ENCODE measurements at regions not wholly inside any gene's neighbourhood (a gene's known extent, or its start where the extent isn't known, plus 50 kb on each side); places are given as distances from the start of the nearest gene placed in this dataset.
A peak's percentile ranks its signal among the peaks of the same experiment; 100 is the strongest.
"Not testable (repeated sequence)": the region's sequence is repeated elsewhere in the genome, so short reads cannot be mapped to it uniquely, and the experiment has no call there.

DNA sequence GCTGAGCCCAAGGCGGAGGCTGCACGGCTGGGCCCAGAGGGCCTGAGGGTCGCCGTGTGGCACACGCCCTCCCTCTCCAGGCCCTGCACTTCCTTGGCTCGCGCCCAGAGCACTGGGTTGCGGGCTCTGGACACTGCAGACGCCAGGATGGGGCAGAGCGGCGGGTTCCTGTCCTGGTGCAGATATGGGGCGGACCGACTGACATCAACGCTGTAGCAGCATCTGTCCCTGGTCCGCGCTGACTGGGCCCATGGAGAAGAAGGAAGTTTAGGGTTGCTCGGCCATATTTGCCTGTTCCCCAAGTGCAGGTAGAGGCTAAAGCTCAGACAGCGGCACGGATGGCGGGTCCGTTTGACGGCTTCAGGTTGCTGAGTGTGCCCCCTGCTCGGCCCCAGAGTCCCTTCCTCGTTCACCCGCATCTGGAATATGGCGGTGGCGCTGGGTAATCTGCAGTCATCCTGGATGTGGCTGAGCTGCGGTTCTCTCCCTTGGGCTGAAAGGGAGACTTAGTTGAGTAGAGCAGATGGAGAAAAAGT, 116.1 kb downstream of the OR13A1 start:
- no peak for DNase-seq

DNA sequence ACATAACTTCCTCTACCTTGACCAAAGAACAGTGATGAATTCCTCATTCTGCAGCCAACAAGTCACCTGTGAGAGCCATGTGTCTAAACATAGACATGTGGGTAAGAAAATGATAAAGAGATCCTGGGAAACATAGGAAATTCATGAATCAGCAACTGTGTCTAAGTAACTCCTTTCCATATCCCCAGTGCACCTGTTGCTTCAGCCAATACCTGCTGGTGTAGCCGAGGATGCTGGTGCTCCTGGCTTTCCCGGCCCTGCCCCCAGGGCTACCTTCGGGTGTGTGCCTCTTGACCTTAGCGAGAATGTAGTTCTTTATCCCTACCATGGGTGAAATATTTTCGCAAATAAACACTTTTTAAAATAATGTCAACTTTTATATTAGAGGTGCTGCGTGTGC, 114.1 kb downstream of the OR13A1 start:
- DNase-seq = no peak

DNA sequence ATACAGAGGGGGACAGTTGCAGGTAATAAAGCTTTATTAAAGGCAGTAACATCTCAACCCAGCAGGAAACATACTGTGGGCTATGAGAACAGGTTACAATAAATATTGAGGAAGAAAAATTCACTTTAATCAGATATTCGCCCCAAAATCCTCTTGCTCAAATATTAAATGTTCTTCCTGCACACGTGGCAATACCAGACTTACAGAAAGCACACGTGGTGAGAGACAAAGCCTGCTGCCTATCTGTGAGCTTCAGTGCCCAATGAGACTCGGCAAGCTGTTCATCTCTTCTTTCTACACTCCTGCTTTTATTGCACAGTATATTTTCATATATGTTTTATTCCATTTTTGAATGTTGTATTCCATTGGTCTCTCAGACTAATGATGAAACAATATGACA, 113.2 kb downstream of the OR13A1 start:
- no peak for DNase-seq

DNA sequence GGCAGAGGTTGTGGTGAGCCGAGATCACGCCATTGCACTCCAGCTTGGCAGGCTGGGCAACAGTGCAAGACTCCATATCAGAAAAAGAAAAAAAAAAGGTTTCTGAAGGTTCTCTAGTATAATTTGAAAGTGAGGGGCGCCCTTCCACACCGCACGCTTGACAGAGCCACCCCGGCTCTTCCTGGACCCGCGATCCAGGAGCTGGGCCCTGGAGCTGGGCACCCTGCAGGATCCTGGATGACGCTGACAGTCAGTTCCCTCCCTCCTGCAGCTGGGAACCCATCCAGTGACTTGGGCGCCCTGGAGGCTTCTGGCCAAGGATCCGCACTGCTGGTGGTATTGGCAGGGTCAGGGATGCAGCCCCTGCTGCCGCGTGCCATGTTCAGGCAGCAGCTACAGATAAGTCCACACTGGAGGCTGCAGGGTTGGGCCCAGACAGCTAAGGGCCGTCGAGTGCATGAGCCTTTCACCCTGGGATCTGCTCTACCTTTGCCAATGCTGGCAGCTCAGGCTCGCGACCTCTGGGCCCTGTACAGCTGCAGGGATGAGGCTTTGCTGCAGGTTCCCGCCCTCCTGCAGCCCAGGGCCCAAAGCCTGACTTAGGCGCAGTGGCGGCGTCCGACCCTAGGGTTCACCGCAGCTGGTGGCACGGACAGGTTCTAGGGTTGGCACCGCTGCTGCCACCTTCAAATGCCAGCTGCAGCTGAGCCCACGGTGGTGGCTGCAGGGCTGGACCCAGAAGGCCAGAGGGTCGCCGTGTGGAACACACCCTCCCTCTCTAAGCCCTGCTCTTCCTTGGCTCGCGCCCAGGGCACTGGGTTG, 110.2 kb downstream of the OR13A1 start:
- DNase-seq = no peak

DNA sequence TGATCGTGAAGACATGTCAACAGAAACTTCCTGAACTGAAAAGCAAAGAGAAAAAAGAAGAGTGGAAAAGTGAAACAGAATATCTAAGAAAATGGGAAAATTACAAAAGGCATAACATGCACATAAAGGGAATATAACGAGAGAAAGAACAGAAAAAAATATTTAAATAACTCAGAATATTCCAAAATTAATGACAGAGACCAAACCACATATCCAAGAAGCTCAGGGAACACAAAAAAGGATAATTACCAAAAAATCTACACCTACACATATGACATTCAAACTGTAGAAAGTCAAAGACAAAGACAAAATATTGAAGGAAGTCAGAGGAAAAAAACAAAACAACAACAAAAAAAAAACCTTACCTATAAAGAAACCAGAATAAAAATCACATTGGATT, 105.5 kb downstream of the OR13A1 start:
- no peak for DNase-seq

DNA sequence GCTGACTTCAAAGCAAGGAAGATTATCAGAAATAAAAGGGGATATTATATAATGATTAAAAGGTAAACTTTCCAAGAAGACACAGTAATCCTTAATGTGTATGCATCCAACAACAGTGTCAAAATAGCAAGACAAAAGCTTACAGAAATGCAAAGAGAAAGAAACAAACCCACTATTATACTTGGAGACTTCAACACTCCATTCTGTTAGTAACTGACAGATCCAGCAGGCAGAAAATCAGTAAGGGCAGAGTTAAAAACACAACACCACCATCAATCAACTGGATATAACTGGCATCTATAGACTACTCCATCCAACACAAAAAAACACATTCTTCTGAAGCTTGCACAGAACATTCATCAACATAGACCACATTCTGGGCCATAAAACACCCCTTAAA, 103.8 kb downstream of the OR13A1 start:
- DNase-seq = no peak

DNA sequence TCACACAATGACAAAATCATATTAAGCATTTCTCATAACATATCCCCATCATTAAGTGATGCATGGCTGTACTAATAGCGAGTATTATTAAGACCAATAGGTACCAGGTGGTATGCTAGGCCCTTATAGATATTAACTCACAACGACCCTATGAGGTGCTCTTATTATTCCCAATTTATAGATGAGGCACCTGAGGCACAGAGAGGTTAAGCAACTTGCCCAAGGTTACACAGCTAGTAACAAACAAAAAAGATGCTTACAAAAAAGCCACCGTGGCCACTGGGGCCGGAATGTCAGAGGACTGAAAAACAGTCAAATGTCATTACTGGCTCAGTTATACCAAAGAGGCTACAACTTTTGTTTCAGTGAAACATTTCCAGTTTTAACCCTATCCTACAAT, 96.0 kb downstream of the OR13A1 start:
- no peak for DNase-seq

DNA sequence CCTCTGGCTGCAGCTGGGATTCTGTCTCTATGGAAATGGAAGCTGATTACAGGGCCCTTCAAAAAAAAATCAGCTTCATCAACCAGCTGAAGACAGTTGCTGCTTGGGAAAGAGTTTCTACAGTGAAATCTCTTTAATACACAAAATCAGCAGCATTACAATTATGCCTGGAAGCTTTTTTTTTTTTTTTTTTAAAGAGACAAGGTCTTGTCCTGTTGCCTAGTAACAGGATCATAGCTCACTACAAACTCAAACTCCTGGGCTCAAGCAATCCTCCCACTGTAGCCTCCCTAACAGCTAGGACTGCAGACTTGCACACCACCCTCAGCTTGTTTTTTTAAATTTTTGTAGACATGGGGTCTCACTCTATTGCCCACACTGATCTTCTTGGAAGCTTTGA, 94.5 kb downstream of the OR13A1 start:
- DNase-seq = no peak

DNA sequence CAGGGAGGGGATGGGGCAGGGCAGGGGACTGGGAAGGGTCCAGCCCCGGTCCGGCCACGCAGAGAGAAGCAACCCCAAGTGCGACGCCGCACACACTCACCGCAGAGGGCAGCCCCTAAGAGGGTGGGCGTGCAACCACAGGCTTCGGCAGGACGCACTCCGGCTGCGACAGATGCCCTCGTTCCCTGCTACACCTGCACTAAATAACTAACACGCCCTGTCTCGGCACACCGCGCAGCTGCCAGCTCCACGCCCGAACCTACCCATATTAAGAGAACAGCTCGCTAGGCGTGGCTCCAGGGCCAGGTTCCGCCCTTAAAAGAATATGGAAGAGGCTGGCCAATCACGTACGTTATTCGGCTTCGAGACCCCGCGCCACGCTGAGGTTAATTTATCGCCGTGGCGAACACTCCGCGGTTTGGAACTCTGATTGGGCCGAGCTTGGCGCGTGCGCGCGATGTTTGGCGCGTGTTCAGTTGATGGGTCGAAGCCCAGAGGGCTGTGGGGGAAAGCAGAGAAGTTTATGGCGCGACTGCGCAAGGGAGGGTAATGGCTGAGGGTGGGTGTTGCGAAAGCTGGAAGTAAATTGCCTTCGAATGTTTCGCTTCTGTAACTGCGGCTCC, 91.1 kb downstream of the OR13A1 start:
- DNase-seq = no peak

DNA sequence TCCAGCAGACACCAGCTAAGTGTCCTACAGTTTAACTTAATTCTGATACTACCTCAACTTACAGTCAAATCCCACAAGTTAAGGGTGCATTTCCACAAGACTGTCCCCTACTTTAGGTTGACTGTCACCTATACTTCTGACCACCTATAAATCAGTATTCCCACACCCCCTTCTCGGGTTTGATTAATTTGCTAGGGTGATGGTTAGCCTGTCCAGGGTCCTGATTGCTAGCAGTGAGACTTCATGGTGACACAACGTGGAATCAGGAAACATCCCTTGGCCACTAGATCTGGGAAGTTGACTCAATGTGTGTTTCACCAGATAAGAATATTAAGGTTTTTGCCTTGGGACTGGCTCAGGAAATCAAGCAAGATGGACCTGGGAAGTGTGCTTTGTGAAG, 88.4 kb downstream of the OR13A1 start:
- DNase-seq = no peak

DNA sequence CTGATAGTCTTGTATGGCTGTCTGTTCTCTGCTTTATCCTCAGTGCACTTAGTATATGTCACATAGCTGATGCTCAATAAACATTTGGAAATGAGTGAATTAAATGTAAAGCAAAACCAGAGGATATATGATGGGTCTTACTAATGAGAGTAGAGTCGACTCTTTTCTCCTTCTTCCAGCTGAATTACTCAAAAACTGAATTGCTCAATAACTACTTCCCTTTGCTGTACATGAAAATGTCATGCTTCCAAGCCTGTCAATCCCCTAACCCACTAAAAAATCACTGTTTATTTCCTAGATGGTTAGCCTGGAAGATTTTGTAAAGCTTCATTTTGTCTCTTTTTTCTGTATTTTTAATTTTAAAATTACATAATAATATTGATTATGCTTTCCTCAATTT, 88.0 kb downstream of the OR13A1 start:
- DNase-seq = no peak

DNA sequence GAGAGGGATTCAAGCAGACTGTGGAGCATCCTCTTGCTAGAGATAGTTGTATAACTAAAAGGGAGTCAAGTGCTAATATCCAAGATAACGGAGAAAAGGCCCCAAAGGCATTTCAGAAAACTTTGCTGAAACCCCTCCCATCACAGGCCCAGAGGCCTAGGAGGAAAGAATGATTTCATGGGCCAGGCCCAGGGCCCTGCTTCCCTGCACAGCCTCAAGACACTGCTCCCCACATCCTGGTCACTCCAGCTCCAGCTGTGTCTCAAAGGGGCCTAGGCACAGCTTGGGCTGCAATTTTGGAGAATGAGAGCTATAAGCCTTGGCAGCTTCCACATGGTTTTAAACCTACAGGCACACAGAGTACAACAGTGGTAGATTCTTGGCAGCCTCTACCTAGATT, 85.6 kb downstream of the OR13A1 start:
- no peak for DNase-seq

DNA sequence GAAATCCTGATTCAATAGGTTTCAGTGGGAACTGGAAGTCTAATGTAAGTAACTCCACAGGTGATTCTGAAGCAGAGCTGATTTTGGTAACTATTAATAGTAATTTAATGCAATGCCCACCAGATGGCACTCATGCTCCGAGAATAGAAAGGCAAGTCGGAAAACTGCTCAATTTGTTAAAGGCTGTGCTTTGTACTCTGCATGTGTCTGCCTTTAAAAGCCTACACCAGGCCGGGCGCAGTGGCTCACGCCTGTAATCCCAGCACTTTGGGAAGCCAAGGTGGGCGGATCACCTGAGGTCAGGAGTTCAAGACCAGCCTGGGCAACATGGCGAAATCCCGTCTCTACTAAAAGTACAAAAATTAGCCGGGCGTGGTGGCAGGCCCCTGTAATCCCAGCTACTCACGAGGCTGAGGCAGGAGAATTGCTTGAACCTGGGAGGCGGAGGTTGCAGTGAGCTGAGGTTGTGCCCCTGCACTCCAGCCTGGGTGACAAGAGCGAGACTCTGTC, 80.1 kb downstream of the OR13A1 start:
- DNase-seq = peak; percentile 10

DNA sequence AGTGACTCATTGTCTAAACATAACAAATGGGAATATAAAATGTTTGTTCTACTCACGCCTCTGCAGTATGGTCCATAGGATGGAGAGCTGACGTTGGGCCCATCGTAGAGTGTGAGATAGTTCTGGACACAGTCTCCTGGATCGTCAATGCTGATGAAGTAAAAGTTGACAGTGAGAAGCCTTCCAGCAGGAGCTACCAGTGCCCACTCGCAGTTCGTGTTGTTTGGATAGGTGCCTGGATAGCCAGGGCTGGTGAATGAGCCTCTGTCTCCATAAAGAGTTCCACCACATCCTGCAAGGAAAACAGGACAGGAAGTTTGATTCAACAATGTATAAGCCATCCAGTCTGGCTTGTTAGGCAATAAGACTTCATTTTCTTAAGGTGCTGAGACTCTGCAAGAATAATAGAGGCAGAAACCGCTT, 79.6 kb downstream of the OR13A1 start:
- no peak for DNase-seq

DNA sequence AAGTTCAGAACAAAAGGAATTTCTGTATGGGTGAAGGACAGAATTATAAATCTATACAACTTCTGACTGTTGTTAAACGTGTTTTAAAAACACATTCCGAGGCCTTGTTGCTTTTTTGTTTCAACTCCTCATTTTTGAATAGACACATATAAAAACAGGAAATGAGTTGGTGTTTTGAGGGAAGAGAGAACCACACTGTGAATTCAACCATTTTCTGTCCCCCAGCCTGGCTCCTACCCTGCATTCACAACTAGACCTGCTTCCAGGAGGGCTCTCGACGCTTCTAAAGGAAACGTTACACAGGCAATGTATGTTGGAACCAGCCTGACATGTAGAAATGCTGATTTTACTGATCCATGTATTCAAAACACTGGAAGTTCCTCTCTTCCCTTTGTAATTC, 76.5 kb downstream of the OR13A1 start:
- no peak for DNase-seq

DNA sequence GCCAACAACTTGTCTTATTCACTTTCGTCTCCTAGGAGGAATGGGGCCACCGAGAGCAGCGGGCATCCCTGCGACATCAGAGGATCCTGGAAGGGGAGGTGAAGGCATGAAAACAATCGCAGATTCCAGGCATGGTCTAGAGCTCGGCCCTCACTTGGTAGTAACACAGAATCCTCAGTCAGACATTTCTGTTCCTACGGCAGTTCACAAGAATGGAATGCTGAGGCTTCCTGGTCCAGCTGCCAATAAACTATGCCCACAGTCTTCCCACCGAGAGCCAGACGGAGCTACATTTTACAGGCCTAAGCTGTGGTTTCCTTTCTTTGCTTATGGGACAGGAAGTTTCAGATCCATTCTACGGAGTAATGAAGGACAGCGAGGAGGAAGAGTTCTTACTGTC, 75.8 kb downstream of the OR13A1 start:
- DNase-seq = no peak

DNA sequence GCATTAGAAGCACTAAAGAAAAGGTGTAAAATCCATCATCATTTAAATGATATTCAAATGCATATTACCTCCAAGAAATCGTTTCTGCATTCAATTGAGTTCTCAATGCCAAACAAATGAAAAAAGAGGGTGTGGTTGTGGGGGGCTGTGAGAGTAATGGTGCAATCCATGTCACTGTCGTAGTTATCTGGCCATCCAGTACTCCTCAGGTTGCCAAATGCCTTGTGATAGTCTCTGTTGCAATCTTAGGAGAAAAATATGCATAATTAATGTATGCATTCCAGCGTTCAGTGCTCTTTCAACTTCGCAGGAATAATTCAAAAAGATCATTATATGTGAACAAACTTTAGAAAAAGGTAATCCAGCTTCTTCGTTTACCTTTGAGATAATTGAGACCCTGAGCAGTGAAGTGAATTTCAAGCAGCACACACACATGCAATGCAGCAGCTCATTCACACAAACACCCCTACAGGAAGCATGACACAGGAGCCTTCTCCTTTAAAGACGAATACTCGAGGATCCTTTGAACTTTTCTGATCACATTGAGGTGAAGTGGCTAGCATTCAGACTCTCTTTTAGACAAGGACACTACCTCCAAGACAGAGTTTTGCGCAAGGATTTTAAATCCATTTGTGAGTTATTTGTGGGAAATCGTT, 73.4 kb downstream of the OR13A1 start:
- DNase-seq = no peak

DNA sequence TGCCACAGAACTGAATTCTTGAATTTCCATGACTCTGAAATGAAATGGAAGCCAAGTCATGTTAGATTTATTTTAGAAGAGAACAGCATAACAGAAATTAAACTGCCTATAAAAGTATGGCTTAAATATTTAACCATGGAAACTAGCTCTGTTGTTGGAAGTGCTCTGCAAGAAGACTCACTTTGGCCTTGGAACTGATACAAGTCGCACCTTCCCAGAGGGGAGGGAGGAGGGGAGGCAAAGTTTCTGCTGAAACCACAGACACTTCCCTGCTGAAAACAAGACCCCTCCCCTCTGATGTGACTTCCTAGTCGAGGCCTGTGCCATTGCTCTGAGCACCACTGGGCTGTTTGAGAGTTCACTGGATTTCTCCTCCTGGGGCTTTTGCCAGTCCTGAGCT, 72.1 kb downstream of the OR13A1 start:
- DNase-seq = no peak

DNA sequence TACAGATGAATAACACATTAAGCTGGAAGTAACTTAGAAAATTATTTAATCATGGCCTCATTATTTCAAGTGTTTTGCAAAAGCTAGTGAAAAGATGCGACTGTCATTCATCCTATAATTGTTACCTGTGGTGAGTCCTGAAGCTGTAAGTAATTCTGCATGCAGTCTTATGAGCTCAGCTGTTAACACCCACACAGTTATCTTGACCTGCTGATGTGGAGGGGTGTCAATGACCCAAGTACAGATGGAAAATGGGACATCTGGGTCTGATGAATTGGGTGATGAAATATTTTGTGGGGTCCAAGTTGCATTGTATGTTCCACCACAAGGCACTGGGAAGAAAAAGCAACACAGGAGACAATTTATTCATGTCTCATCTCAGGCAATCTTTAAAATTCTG, 68.9 kb downstream of the OR13A1 start:
- no peak for DNase-seq

DNA sequence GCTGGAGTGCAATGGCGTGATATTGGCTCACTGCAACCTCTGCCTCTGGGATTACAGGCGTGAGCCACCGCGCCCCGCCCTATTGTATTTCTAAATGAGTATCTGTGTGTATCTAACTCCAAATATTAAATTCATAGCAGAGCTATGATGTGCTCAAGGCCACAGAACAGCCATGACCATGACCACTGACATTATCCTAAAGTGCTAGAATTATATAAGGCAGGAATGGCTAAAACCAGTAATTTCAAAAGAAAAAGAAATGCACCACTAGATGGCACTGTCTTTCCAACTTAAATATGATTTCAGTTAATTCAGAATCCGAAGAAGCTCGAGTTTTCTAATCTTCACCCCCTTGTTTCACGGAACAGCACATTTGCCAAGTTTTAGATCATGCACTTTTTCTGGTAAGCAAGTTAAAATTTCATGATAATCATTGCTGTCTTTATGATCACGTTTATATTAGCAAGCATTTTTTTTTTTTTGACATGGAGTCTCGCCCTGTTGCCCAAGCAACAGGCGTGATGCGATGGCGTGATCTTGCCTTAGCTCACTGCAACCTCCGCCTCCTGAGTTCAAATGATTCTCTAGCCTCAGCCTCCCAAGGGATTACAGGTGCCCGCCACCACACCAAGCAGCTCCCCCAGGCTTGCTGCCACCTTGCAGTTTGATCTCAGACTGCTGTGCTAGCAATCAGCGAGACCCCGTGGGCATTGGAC, 65.3 kb downstream of the OR13A1 start:
- DNase-seq = peak; percentile 2

DNA sequence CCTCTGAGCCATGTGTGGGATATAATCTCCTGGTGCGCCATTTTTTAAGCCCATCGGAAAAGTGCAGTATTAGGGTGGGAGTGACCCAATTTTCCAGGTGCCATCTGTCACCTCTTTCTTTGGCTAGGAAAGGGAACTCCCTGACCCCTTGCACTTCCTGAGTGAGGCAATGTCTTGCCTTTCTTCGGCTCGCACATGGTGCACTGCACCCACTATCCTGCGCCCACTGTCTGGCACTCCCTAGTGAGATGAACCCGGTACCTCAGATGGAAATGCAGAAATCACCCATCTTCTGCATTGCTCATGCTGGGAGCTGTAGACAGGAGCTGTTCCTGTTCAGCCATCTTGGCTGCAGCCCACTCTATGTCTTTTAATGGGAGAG, 64.7 kb downstream of the OR13A1 start:
- DNase-seq = not testable (repeated sequence)

Data from NCI-H510A (cell line).